HL-60 (cell line): ENCODE measurements at regions not wholly inside any gene's neighbourhood (a gene's known extent, or its start where the extent isn't known, plus 50 kb on each side); places are given as distances from the start of the nearest gene placed in this dataset.

Experiments used
- DNase-seq, 2 experiments: peaks; one replicate each; pipeline ENCODE4 v3.0.0-alpha.2; 2010 to 2020; ENCODE audit warnings: low read depth in 1 of 2, low spot score in 1 of 2
- H3K27ac ChIP-seq: fragments of 250-450 bp; sonication (Bioruptor Pico); replicated peaks from 2 replicates; pipeline ENCODE4 v1.5.1; 2020; ENCODE audit warnings: mild to moderate bottlenecking, moderate library complexity
- H3K27me3 ChIP-seq: fragments of 250-450 bp; sonication (Bioruptor Pico); 2 replicates; pipeline ENCODE4 v1.5.1; 2021; ENCODE audit warnings: mild to moderate bottlenecking, moderate library complexity; ENCODE audit not compliant: insufficient read depth, poor library complexity, severe bottlenecking
- H3K4me3 ChIP-seq: replicated peaks from 2 replicates; pipeline ENCODE4 v1.5.1; 2011; ENCODE audit warnings: mild to moderate bottlenecking, control low read depth, low read length; ENCODE audit not compliant: insufficient read depth
- CTCF ChIP-seq: IDR thresholded peaks from one replicate; pipeline ENCODE4 v1.5.1; 2011; ENCODE audit warnings: low read length, control low read depth, inconsistent platforms; ENCODE audit not compliant: insufficient read depth
- GABPA ChIP-seq: IDR thresholded peaks from 2 replicates; pipeline ENCODE4 v1.6.1; 2012; ENCODE audit warnings: low read depth
- POLR2AphosphoS5 ChIP-seq: IDR thresholded peaks from 2 replicates; pipeline ENCODE4 v1.6.1; 2012; ENCODE audit warnings: low read depth
- REST ChIP-seq: IDR thresholded peaks from 2 replicates; pipeline ENCODE4 v1.6.1; 2012; ENCODE audit warnings: low read depth; ENCODE audit not compliant: insufficient replicate concordance
- SPI1 ChIP-seq: IDR thresholded peaks from 2 replicates; pipeline ENCODE4 v1.6.1; 2012; ENCODE audit warnings: low read depth, mild to moderate bottlenecking, borderline replicate concordance

- TF ChIP-seq SPI1 (no peak), REST (no peak), CTCF (no peak), POLR2AphosphoS5 (no peak), GABPA (no peak)
- DNase-seq, result no peak
- no peaks in the 10 kb centered on the region for H3K27me3 ChIP-seq
- H3K27ac ChIP-seq, result no peak overlapping the region
- no peak overlapping the region for H3K4me3 ChIP-seq
These were observed 257.6 kb upstream of the PHYHIPL start for GRCh38 chr10:58918887-58919286.

- no peaks in the 10 kb centered on the region for H3K27me3 ChIP-seq
- no peak for DNase-seq
- no peak overlapping the region for H3K4me3 ChIP-seq
- TF ChIP-seq CTCF (no peak), GABPA (no peak), REST (no peak), POLR2AphosphoS5 (no peak), SPI1 (no peak)
- no peak overlapping the region for H3K27ac ChIP-seq
These were observed 256.4 kb upstream of the PHYHIPL start for GRCh38 chr10:58919927-58920654.

- TF ChIP-seq REST, result no peak
- no peak for TF ChIP-seq POLR2AphosphoS5
- TF ChIP-seq GABPA, result no peak
- no peak for TF ChIP-seq CTCF
- no peak for TF ChIP-seq SPI1
- no peak overlapping the region for H3K27ac ChIP-seq
- H3K4me3 ChIP-seq, result no peak overlapping the region
- H3K27me3 ChIP-seq, result no peaks in the 10 kb centered on the region
- DNase-seq, result no peak
These were observed 255.8 kb upstream of the PHYHIPL start for GRCh38 chr10:58920655-58921003.
